D341Med (cell line): ENCODE measurements at regions not wholly inside any gene's neighbourhood (a gene's known extent, or its start where the extent isn't known, plus 50 kb on each side); places are given as distances from the start of the nearest gene placed in this dataset.
"Not testable (repeated sequence)": the region's sequence is repeated elsewhere in the genome, so short reads cannot be mapped to it uniquely, and the experiment has no call there.

Source experiments
- DNase-seq: peaks from one replicate; pipeline ENCODE4 v3.0.0; 2012; ENCODE audit warnings: low spot score

DNA sequence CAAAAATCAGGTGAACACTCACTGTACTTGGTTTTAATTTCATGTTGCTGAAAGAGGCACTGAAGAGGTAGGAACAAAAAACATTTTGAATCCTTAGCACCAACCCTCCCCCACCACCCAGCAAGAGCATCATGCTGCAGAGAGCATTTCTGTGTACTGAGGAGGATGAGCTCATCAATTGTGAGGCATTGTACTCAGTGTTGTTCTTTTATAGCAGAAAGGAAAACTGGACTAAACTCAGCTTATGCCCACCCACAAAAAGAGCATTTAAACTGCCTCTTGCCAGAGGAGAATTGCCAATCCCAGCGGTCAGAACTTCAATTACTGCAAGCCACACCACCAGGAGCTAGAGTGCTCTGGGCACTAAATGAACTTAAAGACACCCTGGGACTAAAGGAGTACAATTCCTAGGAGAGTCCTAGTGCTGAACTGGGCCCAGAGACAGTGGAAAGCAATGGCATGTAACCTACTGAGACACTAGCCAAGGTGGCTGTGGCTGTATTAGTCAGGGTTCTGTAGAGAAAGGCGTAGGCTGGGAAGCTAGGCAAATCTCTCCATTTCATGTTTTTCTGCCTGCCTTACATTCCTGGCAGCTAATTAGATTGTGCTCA, 280.7 kb upstream of the KLHL4 start:
- no peak for DNase-seq

DNA sequence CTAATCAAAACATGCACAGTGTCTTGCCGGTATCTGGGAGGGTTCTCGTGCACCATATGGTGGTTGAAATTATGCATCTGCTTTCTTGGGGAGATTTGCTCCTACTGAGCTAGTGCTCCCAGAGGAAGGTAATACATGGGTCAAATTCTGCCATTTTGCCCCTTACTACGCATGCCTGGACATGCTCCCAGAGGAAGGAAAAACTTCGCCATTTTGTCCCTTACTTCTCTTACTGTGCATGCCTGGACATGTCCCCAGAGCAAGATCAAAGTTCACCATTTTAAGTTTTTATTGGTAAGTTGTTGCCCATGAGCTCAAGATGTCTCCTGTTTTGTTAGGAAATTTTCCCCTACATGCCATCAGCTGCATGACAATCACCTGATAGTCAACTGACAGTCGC, 252.1 kb upstream of the KLHL4 start:
- no peak for DNase-seq

DNA sequence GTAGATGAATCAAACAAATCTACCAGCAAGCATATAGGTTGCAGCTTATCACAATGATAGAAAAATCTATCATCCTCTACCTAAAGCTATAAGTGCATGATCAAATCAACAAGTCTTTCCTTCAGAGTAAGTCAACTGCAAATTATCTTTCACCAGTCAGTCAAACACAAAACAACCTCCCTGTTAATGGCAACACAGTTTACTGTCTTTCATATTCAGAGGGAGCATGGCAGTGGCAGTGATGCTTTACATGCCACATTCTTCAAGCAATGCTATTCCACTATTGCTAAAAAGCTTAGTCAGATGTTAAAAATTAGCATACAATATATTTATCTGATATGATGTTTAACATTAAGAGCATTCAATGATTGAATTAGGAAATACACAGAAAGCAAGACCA, 245.1 kb upstream of the KLHL4 start:
- DNase-seq = no peak

DNA sequence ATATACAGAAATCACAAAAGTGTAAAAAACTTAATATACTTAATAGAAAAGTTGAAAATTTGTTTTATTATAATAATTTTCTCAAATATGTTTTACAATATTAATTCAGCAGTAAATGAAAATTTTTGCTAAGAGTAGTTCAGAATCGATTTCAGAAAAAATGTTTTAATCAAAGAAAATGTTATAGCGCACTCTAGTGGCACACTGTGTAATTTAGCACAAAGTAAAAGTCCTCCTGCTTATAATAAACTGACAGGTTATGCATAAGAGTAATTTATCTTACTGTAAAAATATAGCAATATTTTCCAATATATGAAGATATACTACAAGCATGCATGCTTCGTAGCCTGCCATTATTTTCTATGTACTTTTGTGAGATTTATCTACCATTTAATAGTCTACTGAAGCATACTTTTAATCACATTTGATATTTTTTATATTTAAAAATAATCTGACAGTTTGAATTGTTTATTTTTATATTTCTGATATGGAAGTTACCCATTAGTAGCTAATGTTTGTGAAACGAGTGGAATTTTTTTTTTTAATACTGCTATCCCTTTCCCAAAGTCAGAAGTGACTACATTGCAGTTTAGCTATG, 217.9 kb upstream of the KLHL4 start:
- DNase-seq = peak; percentile 5

DNA sequence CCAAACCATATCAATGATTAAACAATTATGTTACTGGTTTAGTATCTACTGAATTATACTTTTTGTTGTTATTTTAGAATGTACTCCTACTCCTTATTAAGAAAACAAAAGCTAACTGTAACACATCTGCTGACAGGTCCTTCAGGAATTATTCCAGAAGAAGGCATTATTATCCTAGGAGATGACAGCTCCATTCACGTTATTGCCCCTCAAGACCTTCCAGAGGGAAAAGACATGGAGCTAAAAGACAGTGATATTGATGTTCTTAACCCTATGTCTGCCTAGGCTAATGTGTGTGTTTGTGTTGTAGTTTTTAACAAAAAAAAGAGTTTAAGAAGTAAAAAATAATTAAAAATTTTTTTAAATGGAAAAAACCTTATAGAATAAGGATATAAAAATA, 206.8 kb upstream of the KLHL4 start:
- DNase-seq = no peak

DNA sequence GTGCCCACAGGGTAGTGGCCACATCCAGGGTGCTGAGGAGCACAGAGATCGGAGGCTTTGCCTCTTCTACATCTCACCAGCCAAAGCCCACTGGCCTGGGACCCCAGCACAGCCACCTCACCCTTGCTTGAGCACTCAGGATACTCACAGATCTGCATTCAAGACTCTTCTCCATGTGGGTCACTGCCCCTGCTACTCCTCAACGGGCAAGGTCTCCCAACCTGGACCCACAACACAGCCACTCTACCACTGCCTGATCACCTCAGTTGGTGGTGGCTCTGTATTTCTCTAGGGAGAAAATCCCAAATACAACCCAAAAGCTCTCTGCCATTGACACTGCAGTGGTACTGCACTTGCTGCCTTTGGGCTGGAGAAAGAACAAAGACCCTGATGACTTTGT, 190.3 kb upstream of the KLHL4 start:
- no peak for DNase-seq

DNA sequence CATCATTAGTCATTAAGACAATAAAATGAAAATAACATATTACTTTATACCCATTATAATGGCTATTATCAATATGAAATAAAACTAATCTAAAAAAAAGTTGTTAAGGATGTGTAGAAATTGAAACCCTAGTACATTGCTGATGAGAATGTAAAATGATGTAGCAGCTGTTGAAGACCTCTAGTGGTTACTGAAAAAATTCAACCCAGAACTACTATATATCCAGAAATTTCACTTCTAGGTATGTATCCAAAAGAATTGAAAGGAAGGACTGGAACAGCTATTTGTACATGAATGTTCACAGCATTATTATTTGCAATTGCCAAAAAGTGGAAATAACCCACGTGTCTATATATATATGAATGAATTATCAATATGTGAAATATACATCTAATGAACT, 180.3 kb upstream of the KLHL4 start:
- no peak for DNase-seq

DNA sequence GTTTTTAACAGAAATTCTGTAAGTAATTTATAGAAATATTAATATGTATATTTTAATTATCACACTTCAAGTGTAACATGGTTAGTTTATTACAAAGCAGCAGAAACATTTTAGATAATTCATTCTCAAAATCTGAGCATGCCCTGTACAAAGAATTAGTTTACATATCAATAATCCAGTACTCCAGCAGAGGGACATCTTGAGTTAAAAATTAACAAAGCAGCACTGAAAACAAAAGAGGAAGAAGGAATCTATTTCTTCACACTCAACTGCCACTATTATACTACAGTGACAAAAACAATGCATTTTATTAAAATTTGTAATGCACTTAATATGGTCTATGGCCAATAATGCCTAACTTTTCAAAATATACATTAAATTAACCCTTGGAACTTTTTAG, 179.1 kb upstream of the KLHL4 start:
- DNase-seq = no peak

DNA sequence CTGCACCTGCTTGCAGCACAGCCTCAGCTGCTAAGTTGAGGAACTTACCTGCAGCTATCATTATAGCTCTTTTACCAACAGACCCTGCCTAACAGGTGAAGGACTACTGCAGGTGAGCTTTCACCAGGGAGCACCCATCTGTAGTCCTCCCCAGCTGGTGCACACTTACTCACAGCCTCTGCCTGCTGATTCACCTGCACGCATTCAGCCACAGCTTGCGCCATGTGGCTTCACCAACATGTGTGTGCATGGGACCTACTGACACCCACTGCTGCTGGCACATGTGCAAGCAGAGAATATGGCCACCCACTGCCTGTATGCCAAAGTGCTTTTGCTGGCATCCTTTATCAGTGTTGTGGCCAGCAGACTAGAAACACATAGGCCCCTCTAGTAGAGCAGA, 146.7 kb upstream of the KLHL4 start:
- DNase-seq = no peak

DNA sequence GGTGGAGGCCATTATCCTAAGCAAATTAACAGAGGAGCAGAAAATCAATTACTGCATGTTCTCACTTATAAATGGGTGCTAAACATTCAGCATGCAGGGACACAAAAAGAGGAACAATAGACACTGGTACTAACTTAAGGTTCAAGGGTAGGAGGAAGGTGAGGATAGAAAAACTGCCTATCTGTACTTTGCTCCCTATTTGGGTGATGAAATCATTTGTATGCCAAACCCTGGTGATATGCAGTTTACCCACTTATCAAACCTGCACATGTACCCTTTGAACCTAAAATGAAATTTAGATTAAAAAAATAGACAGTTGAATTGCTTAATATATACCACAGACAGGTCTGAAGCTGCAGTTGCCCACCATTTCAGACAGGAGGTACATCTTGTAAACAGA, 143.3 kb upstream of the KLHL4 start:
- no peak for DNase-seq

DNA sequence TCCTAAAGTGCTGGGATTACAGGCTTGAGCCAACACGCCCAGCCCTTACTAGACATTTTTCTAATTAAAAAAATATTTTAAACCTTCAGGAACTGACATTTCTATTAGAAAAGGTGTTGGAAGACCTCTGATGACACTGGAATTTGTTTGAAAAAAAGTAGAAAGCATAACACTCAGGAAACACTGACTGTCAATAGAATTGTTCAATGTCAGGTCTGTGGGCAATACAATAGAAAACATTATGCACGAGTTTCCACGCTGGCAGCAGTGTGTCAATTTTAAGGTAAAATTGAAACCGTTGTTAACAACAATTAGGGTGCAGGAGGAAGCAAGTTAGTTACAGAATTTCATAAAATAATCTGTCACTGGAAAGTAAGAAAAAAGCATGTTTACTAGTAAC, 140.7 kb upstream of the KLHL4 start:
- DNase-seq = no peak

DNA sequence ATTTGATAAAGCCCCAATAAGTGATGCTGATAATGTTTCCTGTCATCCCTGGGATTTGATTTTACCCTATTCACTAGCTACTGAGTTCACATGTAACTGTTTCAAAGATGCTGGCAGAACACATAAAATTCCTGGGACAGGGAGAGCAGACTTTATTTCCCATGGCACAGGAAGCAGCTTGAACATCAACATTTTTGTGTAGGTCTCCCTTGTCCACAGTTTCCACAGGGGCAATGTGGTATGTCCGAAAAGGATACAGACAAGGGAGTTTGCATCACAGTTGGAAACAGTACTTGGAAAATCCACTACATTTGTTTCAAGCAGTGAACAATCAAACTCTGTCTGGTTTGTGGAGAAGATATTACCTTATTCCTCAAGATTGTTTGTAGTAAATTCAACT, 129.2 kb upstream of the KLHL4 start:
- DNase-seq = no peak

DNA sequence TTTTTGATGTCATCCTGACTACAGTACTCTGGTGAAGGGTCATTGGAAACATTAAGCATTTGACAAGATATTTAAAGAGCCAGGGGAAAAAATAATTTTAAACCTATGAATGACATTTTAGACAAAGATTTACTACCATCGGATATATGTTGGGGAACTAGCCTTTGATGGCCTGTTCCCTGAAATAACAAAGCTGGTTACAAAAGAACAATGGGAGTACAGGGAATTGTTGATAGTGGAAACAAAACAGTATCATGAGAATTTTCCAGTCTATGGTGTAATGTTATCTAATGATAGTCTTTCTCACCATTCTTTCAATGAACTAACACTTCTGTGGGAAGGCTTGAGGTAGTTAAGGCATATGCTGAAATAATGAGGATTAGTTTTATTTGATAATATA, 125.9 kb upstream of the KLHL4 start:
- DNase-seq = no peak

DNA sequence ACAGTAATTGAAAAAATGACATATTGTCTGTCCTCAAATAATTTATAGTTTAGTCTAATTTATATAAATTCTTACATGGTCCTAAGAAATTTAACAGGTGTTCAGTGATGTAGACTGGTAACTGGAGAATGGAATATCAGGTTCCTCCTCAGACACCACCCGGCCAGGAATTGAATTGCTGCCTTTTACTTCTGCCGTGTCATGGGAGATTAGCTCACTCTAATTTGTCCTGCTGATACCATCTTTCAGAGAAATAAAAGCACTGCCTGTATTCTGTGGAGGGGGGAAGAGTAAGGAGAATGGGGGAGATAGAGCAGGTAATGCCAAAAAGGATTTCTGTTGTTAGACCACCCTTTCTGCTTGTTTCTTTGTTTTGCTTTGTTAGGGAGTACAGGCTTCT, 125.2 kb upstream of the KLHL4 start:
- no peak for DNase-seq

DNA sequence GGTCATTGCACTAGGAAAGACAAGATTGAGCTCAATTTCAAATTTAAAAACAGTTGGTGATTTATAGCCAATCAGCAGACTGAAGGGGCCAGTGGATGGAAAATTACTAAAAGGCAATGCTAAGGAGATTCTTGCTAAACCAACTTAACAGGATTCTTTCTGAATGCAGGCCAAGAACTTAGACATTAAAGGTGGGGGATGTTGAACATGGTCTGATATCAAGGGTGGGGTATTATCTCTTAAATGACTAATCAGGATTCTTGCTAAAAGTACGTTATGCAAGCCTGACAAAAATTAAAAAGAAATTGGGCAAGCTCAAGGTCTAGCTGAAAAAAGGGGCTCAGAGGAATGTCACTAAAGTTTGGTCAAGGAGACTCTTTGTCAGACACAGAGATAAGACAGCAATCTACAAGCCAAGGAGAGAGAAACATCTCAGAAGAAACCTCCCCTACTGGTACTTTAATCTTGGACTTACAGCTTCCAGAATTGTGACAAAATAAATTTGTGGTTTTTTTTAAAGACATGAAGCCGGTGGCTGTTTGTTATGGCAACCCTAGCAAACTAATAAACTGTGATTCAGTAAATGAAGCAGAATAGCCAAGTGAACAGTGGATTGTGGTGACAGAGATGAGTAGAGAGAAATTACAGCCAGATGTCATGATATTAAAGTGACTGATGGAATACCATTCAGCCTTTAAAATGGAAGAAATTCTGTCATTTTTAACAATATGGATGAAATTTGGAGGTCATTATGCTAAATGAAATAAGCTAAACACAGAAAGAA, 120.3 kb upstream of the KLHL4 start:
- DNase-seq = no peak

DNA sequence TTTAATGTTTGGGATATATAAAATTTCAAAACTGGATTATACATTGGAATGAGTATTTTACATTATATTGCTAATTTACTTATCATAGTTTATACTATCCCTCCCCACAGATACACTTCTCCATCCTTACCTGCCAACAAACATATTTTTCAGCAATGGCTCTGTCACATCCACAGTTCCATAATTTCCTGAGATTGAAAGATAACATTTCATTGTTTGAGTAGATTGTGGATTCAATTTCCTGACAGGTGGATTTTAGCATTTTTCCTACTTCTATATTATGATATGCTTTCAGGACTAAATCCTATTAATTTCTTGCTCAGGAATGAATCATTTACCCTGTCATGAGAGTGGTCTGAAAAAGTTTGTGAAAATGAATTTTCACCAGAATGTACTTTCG, 115.3 kb upstream of the KLHL4 start:
- DNase-seq = no peak

DNA sequence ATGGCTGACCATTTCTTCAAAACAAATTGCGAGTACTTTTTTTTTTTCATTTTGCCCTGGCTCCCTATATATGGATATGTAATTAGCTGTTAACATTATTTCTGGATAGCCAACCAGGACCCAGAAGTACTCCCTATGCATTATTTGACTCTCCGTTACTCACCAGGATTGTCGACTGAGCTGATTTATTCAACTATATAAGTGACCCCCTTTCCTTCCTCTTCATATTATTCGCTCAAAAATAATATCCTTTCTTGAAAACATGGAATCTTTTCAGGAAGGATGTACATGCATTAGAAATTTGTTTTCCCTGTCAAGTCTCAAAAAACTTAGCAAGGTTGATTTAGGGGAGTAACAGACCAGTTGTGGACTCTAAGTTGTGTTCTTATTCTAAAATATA, 114.1 kb upstream of the KLHL4 start:
- DNase-seq = no peak

DNA sequence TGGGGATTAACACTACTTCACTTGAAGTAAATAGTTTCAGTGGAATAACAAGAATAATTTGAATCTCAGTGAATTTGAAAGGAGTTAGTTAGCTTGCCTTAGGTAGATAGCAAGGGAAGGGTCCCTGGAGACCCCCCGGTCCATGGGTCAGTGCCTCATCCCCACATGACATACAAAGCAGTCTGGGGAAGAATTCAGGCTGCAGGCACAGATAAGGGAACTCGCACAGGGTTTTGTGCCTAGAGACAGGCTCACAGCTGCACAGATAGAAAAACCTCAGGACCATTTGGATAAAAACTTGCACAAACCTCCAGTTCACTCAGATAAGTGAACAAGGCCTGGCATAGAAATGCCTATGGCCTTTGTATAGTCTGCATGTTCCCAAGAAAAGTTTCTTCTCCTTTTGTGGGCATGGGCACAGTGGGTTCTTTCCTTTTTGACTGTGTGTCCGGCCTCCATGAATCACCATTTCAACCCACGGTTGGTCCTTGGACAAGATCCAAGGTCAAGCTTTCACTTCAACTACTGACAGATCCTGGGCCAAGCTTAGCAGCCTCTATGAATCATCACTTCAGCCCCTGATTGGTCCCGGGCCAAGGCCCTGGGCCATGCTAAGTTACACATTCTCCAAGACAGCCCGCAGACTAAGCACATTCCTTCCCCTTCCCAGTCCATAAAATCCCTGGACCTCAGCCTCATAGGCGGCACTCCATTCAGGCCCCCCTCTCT, 108.3 kb upstream of the KLHL4 start:
- no peak for DNase-seq

DNA sequence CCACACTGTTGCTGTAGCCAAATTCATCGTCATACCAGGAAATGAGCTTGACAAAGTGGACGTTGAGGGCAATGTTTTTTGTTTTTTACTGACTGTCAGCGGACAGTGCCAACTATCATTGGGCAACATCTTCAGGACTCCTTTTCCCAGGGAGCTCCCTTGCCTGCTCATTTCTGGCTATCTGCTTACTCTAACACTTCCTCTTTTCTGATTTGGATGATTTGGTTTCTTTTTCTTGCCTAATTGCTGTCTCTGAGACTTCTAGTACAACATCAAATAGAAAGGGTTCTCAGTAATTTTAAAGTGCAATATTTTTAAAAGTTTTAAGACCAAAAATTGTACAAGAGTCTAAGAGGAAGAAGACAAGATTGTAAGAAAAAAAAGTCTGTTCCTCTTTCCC, 92.0 kb upstream of the KLHL4 start:
- no peak for DNase-seq

DNA sequence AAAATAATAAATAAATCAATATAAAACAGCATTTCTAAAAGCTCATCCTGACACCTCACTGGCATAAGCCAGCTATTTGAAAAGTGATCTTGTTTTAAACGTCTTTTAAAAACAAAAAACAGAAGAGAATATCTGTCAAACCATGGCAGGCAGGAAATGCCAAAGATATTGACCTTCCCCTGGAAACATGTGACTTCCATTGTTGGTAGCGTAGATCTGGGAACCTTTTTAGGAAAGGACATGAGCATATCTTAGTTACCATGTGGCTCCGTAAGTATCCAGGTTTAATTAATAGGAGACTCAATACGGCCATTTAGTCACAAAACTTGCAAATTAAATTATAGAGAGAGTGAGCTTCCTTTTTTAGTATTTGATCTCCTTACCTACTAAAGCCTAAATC, 83.0 kb upstream of the KLHL4 start:
- no peak for DNase-seq

DNA sequence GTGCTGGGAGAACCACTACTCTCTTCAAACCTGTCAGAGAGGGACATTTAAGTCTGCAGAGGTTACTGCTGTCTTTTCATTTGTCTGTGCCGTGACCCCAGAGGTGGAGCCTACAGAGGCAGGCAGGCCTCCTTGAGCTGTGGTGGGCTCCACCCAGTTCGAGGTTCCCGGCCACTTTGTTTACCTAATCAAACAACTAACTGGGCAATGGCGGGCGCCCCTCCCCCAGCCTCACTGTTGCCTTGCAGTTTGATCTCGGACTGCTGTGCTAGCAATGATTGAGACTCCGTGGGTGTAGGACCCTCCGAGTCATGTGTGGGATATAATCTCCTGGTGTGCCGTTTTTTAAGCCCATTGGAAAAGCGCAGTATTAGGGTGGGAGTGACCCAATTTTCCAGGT, 69.0 kb upstream of the KLHL4 start:
- DNase-seq = not testable (repeated sequence)

DNA sequence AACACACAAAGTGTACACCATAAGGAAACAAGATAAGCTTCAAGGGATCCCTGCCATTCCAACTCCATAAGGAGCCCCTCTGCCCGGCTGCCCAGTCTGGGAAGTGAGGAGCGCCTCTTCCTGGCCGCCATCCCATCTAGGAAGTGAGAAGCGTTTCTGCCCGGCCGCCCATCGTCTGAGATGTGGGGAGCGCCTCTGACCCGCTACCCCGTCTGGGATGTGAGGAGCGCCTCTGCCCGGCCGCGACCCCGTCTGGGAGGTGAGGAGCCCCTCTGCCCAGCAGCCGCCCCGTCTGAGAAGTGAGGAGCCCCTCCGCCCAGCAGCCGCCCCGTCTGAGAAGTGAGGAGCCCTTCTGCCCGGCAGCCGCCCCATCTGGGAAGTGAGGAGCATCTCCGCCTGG, 51.8 kb upstream of the KLHL4 start:
- not testable (repeated sequence) for DNase-seq
